Parathyroid adenoma (tissue), 2 donors: ENCODE measurements at regions not wholly inside any gene's neighbourhood (a gene's known extent, or its start where the extent isn't known, plus 50 kb on each side); places are given as distances from the start of the nearest gene placed in this dataset.

Experiments used
- H2AFZ ChIP-seq: fragments of 300-600 bp; sonication (generic); one replicate; pipeline ENCODE4 v1.7.0; 2017; ENCODE audit warnings: antibody characterized with exemption, mild to moderate bottlenecking
- H3K27ac ChIP-seq: fragments of 300-600 bp; sonication (generic); one replicate; pipeline ENCODE4 v1.7.0; 2017
- H3K27me3 ChIP-seq: fragments of 300-600 bp; sonication (generic); one replicate; pipeline ENCODE4 v1.7.0; 2017; ENCODE audit warnings: low read length; ENCODE audit not compliant: control insufficient read depth, insufficient read depth
- H3K36me3 ChIP-seq: fragments of 300-600 bp; sonication (generic); one replicate; pipeline ENCODE4 v1.7.0; 2017; ENCODE audit warnings: low read length; ENCODE audit not compliant: control insufficient read depth, insufficient read depth
- H3K4me1 ChIP-seq: fragments of 300-600 bp; sonication (generic); one replicate; pipeline ENCODE4 v1.7.0; 2017; ENCODE audit warnings: control low read depth
- H3K4me2 ChIP-seq: fragments of 300-600 bp; sonication (generic); one replicate; pipeline ENCODE4 v1.7.0; 2017; ENCODE audit warnings: low read length
- H3K4me3 ChIP-seq: fragments of 300-600 bp; sonication (generic); one replicate; pipeline ENCODE4 v1.7.0; 2017; ENCODE audit warnings: low read depth, low read length
- H3K79me2 ChIP-seq: fragments of 300-600 bp; sonication (generic); one replicate; pipeline ENCODE4 v1.7.0; 2017; ENCODE audit warnings: control low read depth
- H3K9ac ChIP-seq: fragments of 300-600 bp; sonication (generic); one replicate; pipeline ENCODE4 v1.7.0; 2017; ENCODE audit warnings: mild to moderate bottlenecking
- H3K9me3 ChIP-seq: fragments of 300-600 bp; sonication (generic); one replicate; pipeline ENCODE4 v1.7.0; 2017; ENCODE audit warnings: low read length; ENCODE audit not compliant: control insufficient read depth
- CTCF ChIP-seq: fragments of 300-600 bp; sonication (generic); IDR thresholded peaks from one replicate; pipeline ENCODE4 v1.7.0; 2017; ENCODE audit warnings: antibody characterized with exemption, mild to moderate bottlenecking
- donor health status: primary hyperparathyroidism.

GRCh38 chr9:103981912-103982311 is 112.2 kb upstream of the SMC2 start:
- no peak overlapping the region for H2AFZ ChIP-seq
- H3K27me3 ChIP-seq: no peaks in the 10 kb centered on the region
- no peaks in the 10 kb centered on the region for H3K79me2 ChIP-seq
- H3K27ac ChIP-seq: no peak overlapping the region
- no peak overlapping the region for H3K4me3 ChIP-seq
- H3K9me3 ChIP-seq: no peaks in the 10 kb centered on the region
- no peaks in the 10 kb centered on the region for H3K4me1 ChIP-seq
- no peaks in the 10 kb centered on the region for H3K36me3 ChIP-seq
- H3K4me2 ChIP-seq: no peak overlapping the region
- TF ChIP-seq CTCF: no peak
- H3K9ac ChIP-seq: no peak overlapping the region

- Histone ChIP-seq H3K27me3 (no peaks in the 10 kb centered on the region), H3K4me2 (no peak overlapping the region), H3K36me3 (no peaks in the 10 kb centered on the region), H2AFZ (no peak overlapping the region), H3K79me2 (no peaks in the 10 kb centered on the region), H3K9me3 (no peaks in the 10 kb centered on the region), H3K27ac (no peak overlapping the region), H3K9ac (no peak overlapping the region), H3K4me3 (no peak overlapping the region), H3K4me1 (no peaks in the 10 kb centered on the region)
- no peak for TF ChIP-seq CTCF
Measured at GRCh38 chr9:103985077-103985476, 109.0 kb upstream of the SMC2 start.

- Histone ChIP-seq H3K9ac (no peak overlapping the region), H3K4me3 (no peak overlapping the region), H3K9me3 (no peaks in the 10 kb centered on the region), H3K36me3 (no peaks in the 10 kb centered on the region), H3K79me2 (no peaks in the 10 kb centered on the region), H3K27me3 (no peaks in the 10 kb centered on the region), H3K27ac (no peak overlapping the region), H2AFZ (no peak overlapping the region), H3K4me1 (no peaks in the 10 kb centered on the region), H3K4me2 (no peak overlapping the region)
- no peak for TF ChIP-seq CTCF
Measured at GRCh38 chr9:103988821-103989220, 105.3 kb upstream of the SMC2 start.

GRCh38 chr9:103990311-103990710 is 103.8 kb upstream of the SMC2 start:
- no peak for TF ChIP-seq CTCF
- no peak overlapping the region for H3K4me2 ChIP-seq
- H3K27ac ChIP-seq: no peak overlapping the region

GRCh38 chr9:103991001-103991400 is 103.1 kb upstream of the SMC2 start:
- no peaks in the 10 kb centered on the region for H3K79me2 ChIP-seq

More at GRCh38 chr9:103990311-103990710, 103.8 kb upstream of the SMC2 start:
- Histone ChIP-seq H3K27me3 (no peaks in the 10 kb centered on the region), H3K36me3 (no peaks in the 10 kb centered on the region), H2AFZ (no peak overlapping the region), H3K9me3 (no peaks in the 10 kb centered on the region), H3K4me1 (no peaks in the 10 kb centered on the region), H3K79me2 (no peaks in the 10 kb centered on the region), H3K9ac (no peak overlapping the region), H3K4me3 (no peak overlapping the region)

More at GRCh38 chr9:103991001-103991400, 103.1 kb upstream of the SMC2 start:
- Histone ChIP-seq H3K9ac (no peak overlapping the region), H3K9me3 (no peaks in the 10 kb centered on the region), H3K4me3 (no peak overlapping the region), H3K36me3 (no peaks in the 10 kb centered on the region), H3K4me1 (no peaks in the 10 kb centered on the region), H3K27ac (no peak overlapping the region), H2AFZ (no peak overlapping the region), H3K4me2 (no peak overlapping the region), H3K27me3 (no peaks in the 10 kb centered on the region)
- TF ChIP-seq CTCF: no peak
